ENCODE measurements at regions not wholly inside any gene's neighbourhood (a gene's known extent, or its start where the extent isn't known, plus 50 kb on each side); places are given as distances from the start of the nearest gene placed in this dataset.

DNA sequence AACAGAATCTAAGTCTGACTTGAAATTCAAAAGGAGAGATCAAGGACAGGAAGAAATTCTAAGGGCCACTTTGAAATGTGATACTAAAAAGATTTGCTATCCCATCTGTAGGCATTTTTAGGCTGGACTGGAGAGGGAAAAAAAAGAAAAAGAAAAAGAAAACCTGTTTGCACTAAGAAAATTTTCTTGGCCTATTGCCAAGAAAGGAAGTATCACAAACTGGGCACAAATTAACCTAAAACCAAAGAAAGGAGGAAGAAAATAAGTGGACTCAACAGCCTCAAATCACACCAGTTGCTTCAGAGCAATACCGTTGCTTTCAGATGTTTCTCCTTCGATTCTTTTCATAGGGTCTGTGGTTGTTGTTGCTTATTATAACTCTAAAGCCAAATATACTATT, 287.9 kb upstream of the VRK2 start:
- TF ChIP-seq, protein P1, sequence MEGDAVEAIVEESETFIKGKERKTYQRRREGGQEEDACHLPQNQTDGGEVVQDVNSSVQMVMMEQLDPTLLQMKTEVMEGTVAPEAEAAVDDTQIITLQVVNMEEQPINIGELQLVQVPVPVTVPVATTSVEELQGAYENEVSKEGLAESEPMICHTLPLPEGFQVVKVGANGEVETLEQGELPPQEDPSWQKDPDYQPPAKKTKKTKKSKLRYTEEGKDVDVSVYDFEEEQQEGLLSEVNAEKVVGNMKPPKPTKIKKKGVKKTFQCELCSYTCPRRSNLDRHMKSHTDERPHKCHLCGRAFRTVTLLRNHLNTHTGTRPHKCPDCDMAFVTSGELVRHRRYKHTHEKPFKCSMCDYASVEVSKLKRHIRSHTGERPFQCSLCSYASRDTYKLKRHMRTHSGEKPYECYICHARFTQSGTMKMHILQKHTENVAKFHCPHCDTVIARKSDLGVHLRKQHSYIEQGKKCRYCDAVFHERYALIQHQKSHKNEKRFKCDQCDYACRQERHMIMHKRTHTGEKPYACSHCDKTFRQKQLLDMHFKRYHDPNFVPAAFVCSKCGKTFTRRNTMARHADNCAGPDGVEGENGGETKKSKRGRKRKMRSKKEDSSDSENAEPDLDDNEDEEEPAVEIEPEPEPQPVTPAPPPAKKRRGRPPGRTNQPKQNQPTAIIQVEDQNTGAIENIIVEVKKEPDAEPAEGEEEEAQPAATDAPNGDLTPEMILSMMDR (IDR thresholded peaks at IDR 0.05; ENCODE audit: insufficient read depth, low read length, poor library complexity, severe bottlenecking): no peak
- no peak for TF ChIP-seq EZH2phosphoT487 (conservative IDR thresholded peaks at IDR 0.05; ENCODE audit: low read length)

Measured in SU-DHL-6 (cell line).